ENCODE measurements at regions not wholly inside any gene's neighbourhood (a gene's known extent, or its start where the extent isn't known, plus 50 kb on each side); places are given as distances from the start of the nearest gene placed in this dataset.

DNA sequence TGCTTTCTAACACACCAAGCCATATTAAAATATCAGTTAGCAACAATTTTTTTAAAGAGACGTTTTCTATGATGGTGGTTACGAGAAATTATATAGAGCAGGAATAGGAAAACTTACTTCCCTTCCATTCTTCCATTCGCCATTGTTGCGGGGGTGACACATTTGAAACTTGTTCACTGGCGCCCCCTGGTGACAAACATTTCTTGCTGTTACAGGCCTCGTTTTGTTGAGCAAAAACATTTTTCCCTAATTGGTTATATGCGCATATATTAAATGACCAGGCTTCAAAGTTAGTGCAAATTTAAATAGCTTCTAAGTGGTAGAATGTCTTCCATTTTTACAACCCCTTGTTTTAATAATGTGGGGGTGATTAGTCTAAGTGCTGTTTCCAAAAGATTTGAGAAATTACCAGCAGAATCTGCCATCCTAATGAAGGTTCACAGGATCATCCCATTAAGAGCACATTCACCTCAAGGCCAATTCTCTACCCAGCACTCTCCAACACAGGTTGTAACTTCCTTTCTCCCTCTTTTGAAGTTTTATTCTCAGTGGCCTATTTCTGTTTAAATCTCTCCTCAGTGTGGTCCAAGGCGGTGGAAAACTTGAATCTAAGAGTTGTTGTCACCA, 1124.7 kb downstream of the FLRT2 start:
- no peak for DNase-seq

DNA sequence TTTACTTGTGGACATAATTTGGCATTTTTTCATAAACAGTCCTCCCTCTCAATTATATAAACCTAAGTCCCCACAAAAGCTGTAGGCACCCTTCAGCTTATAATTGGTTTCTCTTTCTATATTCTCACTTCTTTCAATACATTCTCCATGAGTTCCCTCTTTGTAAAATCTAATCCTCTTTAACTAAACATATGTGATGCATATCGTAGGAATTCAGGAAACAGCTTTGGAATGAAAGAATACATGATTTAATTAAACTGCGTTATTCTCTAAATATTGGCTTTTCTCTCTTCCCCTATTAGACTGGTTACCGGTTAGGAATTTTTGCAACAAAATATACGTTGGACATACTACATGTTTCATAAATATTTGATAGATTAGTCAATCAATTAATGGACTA, 1122.6 kb downstream of the FLRT2 start:
- DNase-seq: no peak

DNA sequence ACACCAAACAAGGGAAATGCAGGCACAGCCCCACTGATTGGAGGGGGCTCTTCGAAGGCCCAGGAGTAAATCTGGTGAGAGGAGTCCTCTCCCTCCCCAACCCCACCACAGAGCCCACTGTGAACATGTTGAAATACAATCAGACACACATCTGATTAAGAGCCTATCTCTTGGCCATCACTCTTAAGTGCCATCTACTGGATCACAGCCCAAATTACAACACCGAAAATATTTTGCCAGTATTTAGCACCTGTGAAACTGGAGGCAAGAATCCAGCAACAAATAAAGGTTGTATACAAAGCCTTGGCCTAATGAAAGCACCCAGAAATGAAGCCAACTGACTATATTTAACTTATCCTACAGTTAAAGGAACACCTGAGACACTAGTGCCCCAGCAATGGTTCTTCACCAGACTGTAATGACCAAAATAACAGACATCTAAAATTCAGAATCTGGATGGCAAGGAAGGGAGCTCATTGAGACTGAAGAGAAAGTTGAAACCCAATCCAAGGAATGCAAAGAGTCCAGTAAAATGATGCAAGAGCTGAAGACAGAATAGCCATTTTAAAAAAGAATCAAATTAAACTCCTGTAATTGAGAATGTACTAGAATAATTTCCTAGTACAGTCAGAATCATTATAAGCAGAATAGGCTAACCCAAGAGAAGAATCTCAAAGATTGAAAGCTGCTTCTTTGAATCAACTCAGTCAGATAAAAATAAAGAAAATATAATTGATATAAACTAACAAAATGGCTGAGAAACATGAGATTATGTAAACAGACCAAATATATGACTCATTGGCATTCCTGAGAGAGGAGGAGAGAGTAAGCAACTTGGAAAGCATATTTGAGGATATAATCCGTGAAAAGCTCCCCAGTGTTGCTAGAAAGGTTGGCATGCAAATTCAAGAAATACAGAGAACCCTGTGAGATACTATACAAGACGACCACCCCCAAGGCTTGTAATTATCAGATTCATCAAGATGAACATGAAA, 1117.0 kb downstream of the FLRT2 start:
- no peak for DNase-seq

DNA sequence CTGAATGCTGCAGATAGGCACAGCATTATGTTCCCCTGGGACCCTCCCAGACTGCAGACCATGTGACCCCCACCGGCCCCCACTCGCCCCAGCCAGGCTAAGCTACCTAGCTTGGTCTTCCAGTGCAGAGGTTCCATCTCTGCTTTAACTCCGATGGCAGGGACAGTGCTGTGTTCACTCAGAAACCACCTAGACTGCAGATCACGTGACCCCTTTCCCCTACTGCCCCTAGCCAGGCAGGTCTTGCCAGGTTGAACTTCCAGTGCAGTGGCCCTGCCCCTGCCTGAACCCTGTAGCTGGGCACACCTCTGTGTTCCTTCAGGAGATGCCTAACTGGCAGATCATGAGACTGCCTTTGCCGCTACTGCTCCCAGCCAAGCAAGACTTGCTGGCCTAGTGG, 1116.2 kb downstream of the FLRT2 start:
- DNase-seq: no peak

- DNase-seq: no peak
Observed at GRCh38 chr14:86641310-86641709, 1111.4 kb downstream of the FLRT2 start.

- no peak for DNase-seq
Observed at GRCh38 chr14:86640288-86640687, 1110.3 kb downstream of the FLRT2 start.

- no peak for DNase-seq
Observed at GRCh38 chr14:86639666-86640065, 1109.7 kb downstream of the FLRT2 start.

DNA sequence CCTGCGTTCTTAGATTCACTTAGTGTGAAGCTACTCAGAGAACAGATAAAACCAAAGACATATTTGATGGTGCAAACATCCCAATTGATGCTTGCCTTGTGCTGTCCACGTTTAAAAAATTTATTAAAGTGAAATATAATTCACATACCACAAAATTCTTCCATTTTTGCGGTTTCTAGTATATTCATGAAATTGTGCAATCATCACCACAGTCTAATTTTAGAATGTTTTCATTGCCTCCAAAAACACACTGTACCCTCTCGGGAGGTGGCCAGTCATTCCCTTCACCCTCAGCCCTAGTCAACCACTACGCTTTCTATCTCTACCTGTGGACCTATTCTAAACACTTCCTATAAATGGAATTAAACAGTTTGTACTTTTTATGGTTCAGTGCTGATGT, 1109.2 kb downstream of the FLRT2 start:
- DNase-seq: no peak

- DNase-seq: no peak
Observed at GRCh38 chr14:86627080-86627479, 1097.1 kb downstream of the FLRT2 start.

- DNase-seq: no peak
Observed at GRCh38 chr14:86626530-86626929, 1096.6 kb downstream of the FLRT2 start.

DNA sequence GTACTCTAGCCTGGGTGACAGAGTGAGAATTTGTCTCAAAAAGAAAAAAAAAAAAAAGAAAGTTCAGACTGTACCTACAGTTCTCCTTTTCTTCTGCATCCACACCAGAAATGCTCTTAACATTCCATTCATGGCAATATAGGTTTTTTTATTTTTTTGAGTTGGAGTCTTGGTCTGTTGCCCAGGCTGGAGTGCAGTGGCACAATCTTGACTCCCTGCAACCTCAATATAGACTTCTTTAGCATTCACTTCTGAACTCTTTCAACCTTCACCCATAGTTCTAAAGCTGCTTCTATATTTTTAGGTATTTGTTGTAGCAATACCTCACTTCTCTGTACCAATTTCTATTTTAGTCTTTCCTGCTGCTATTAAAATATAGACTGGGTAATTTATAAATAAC, 1095.7 kb downstream of the FLRT2 start:
- no peak for DNase-seq

- no peak for DNase-seq
Observed at GRCh38 chr14:86619726-86620125, 1089.8 kb downstream of the FLRT2 start.

- no peak for DNase-seq
Observed at GRCh38 chr14:86613786-86614185, 1083.8 kb downstream of the FLRT2 start.

- DNase-seq: no peak
Observed at GRCh38 chr14:86613126-86613525, 1083.2 kb downstream of the FLRT2 start.

DNA sequence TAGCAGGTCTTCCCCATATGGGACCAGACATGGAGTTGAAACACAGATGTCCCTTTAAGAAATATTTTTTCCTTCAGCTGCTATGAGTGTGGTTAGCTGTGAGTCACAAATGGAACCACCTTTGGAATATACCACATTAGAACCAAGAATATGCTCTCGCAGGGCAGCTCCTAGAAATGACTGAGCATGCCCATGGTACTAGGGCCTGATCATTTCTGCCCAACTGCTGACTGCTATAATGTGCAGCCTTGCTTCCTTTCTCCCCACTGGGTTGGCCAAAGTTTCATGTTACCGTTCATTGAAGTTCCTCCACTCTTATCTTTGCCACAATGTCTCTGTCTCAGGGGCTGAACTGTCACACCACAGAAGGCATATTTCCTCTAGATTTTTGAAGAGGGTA, 1074.6 kb downstream of the FLRT2 start:
- DNase-seq: no peak

DNA sequence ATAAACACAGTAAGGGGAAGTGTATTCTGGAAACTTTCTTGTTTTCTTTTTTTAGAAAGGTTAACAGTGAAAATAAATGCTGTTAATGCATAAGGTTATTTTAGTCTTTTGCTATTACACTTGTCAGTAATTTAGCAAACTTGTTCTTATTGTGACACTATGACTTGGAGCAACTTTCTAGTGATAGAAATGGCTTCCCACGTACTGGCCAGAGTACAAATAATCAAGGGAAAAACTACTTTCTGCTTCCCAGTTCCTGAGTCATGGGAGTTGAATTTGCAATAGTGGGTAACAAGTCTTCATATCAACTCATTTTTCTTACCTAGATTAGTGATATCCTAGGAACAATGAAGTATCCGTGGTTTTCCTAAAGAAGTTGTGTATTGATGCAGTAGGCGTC, 1072.3 kb downstream of the FLRT2 start:
- no peak for DNase-seq

GRCh38 chr14:86601813-86602212, 1071.9 kb downstream of the FLRT2 start:
- DNase-seq: no peak

DNA sequence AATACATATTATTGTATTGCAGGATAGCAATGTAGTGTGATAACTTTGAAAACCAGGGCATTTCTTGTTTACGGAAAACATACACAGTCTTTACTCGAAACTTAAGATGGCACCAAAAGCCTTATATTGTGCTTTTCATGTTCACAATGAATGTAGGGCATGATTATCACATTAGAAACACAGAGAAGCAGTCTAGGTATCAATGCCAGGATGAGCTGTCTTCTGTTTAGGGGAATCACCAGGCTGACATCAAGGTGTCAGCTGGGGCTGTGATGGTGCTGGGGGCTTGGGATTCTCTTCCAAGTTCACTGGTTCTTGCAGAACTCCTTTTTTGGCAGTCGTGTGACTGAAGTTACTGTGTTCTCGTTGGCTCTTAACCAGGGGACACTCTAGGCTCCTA, 1067.3 kb downstream of the FLRT2 start:
- DNase-seq: no peak

- DNase-seq: no peak
Observed at GRCh38 chr14:86596024-86596423, 1066.1 kb downstream of the FLRT2 start.

DNA sequence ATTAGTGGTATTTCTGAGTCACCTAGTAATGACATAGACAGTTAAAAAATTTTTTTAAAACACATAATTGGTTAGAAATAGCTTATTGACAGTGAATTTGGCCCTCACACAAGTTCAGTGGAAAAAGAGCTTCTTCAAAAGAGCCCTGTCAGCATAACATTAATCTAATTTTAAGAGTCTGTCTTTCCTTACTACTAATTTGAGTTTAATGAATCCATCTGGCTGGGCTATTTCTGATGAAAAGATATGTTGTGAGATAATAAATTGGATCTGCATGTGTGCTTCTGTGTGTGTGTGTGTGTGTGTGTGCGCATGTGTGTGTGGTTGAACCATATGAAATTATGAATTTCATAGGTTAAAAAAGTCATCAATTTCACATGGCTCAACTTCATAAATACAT, 1045.2 kb downstream of the FLRT2 start:
- no peak for DNase-seq

GRCh38 chr14:86574778-86575129, 1044.8 kb downstream of the FLRT2 start:
- DNase-seq: no peak

DNA sequence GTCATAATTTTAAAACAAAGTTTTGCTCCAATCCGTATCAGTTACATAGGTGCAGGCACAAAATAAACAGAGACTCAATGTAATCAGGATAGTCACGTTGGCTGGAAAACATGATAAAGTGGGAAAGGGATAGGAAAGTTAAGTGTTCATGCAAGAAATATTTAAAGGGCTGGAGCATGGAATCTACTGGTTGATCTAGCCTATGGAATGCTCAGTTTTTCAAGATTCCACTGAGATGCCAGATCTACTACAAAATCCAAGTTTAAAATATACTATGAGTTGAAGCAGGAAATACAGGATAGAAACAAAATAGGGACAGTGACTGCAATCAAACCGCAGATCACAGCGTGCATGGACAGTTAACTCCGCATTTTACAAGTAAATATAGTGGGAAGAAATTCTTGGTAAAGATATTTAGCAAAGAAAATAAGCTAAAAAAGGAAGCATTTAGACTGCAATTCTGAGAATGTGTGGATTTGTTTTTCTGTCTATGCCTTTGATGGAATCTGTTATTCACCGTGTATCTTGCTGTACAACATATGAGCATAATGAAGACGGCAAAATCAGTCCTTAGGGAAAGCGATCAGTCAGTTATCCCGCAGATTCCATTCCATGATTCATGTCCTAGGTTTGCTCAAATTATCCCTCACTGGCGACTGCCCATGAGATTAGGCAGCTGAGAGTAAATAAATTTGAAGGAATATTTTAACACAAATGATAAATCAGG, 1044.3 kb downstream of the FLRT2 start:
- no peak for DNase-seq

GRCh38 chr14:86570371-86570770, 1040.4 kb downstream of the FLRT2 start:
- DNase-seq: no peak

GRCh38 chr14:86543521-86543920, 1013.6 kb downstream of the FLRT2 start:
- no peak for DNase-seq

All from NK-92 treated with Interleukin-12 subunit alpha and Interleukin-12 subunit beta, amount 100 ng/mL, for 24 hours (cell line).